ENCODE measurements at regions not wholly inside any gene's neighbourhood (a gene's known extent, or its start where the extent isn't known, plus 50 kb on each side); places are given as distances from the start of the nearest gene placed in this dataset.

DNA sequence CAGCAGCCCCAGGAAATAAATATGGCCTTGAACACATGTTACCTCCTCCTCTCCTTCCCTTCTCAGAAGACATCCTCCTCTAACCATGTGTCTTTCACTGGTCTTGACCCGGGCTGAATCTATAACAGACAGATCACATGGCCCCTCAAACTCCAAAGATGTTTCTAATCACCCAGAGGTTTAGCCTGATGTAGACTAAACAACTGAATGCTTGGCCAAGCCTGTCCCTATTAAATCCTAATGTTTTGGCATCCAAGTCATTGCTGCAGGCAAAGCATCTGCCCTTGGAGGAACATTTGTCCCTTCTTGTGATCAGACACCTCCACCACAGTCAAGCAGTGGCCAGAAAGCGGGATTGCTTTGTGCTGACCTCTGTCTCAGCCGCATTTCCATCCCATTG is 65.5 kb downstream of the ANKRD60 start:
- DNase-seq = no peak

DNA sequence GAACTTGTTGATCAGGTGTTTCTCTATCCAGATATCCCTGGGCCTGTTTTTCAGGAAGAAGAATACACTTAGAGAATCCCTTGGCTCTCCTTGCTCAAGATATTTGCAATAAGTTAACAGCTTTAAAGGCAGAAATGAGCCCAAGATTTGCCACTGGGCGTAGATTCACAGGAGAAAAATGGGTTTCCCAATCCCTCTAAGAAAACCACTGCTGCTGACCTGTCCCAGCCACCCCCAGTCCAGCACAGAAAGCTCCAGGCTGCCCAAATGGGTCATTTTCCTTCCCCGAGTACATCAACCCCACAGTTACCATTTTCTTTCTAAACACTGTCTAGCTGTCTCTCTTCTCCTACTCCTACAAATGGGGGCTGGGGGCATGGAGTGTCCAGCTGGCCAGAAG is 67.3 kb downstream of the ANKRD60 start:
- no peak for DNase-seq

DNA sequence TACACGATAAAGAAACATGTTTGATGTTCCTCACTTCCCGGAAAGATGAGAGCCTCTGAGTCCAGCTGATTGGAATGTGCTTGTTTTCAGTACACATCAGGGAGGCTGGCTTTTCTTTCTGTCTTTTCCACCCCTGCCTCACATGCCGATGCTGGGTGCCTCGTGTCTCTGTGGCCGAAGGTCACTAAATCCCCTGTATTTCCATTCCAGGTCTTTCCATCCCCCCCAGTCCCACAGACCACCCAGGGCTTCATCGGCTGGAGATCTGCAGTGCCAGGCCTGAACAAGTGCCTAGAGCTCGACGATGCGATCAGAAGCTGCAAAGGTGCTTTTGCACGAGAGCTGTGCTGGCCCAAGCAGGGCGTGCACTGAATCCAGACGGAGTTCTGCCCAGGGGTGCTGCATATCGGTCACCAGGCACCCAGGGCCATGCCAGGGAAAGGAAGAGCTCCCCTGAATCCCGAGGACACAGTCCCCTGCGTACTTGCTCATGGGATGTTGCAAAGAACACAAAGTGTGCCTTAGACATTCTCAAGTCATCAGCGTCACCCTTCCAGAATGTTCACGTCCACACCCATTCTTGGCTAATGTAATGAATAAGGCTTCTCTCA is 67.9 kb downstream of the ANKRD60 start:
- DNase-seq = no peak

DNA sequence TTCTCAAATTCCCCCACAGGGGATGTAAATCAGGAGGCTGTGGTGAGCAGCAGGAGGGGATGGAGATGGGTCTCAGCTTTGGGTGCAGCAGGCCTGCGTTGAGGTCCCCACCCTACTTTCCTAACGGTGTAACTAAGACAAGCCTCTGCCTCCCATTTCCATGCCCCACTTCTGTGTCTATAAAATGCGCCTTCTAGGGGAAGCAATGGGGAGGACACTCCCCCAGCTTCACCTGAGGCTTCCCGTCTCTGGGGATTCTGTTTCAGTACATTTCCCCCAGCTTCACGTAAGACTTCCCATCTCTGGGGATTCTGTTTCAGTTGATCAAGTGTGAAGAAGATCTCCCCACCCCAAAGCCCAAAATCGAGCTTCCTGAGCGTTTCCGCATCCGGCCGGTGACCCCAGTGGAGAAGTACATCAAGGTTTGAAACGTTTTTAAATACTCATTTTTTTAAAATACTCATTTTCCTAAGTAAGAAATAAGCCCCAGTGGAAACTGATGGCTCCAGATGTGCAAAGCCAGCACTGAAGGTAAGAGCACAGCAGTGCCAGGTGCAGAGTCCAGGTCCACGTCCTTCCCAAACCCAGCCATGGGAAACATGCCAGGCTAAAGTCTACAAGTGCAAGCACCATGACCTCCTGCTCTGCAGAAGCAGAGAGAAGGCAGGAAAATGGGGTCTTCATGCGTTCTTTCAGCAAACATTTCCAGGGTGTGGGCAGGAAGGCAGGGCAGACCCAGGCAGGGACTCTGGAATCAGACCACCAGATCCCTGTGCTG is 73.1 kb downstream of the ANKRD60 start:
- no peak for DNase-seq

DNA sequence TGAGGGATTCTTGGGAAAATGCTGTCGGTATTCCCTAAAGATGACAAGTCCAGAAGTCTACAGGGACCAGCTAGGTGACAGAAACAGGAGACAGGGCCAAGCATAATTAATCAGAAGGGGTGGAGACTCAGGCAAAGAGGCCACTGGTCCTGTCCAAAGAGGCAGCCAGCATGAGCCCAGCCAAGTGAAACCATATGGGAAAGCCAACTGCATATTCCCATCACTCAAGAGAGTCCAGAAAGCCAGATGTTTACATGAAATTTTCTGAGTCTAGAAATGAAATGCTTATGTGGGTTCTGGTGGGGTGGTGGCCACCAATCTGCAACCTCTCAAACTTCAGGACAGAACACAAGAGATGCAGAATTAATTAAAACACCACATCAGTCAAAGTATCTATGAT is 74.3 kb downstream of the ANKRD60 start:
- DNase-seq = no peak

DNA sequence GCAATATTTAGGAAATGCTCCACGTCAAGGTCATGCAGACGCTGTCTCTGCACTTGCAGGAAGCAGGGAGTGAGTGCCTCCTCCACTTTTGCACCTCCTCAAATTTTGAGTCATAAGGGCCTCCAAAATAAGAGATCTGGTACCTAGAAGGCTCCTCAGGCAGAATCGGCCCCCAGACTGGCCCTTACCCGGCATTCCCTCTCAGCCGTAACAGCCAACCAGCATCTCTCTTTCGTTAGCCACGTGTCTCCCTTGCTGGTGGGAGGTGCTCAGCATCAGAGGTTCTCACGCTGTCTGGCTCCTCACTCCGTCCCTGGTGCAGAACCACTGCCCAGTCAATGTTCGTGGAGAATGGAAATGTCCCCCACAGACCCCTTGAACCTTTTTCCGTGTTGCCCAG is 75.3 kb downstream of the ANKRD60 start:
- no peak for DNase-seq

DNA sequence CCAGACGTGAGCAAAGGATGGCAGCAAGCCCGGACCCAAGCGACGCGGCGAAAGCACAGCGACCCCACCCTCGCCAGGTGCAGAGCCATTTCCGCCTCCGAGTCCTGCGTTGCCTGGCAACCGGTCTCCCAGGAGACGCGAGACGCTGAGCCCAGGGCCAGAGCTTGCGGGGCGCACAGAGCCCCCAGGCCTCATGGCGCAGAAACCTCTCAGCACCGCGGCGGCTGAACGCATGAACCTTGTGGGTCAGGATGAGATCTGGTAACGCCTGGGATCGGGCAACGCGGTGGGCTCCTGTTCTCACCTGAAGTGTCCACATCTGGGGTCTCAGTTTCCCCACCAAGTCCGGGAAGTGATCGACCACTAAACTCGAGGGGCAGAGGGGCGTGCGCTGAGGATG is 77.7 kb downstream of the ANKRD60 start:
- DNase-seq = no peak

DNA sequence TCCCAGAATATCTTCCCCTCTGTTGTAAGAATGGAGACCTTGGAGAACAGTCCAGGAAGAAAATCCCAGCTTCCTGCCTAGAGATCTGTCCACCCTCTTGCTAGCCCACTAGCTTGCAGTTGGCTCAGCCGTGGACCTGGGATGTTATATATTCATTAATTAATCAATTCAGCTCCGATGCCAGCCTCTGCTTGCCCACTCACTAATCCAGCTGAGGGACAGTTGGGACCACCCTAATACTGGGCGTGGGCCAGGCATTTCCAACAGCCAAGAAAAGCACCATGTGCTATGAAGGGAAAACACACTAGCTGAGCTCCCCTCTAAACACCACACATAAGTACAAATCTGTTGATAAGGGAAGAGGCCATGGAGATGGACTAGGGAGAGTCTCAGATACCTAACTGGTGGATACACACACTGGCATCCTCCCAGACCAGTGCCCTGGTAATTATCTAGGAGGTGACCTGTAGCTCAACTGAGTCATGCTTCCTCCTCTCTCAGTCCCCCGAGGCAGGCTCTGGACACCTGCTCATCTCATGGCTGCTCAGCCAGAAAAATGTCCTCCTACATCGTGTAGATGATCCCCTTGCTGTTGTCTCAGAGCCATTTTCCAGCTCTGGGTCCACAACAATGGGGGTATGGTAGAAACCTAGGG is 78.9 kb downstream of the ANKRD60 start:
- DNase-seq = no peak

DNA sequence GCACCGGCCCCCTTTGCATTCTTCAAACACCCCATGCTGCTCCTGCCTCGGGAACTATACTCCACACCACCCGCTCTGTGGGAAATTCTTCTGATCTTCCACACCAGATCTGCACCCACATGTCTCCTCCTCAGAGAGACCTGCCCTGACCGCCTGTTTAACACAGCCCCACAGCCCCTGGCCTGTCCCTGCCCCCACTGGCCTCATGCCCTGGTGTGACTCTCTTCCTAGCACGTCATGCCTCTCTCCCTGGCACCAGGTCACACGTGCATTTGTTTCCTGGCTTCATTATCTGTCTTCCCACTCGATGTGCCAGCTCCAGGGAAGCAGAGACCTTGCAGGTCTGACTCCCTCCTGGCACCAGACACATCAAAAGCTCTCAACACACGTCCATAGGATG is 79.6 kb downstream of the ANKRD60 start:
- DNase-seq = no peak

DNA sequence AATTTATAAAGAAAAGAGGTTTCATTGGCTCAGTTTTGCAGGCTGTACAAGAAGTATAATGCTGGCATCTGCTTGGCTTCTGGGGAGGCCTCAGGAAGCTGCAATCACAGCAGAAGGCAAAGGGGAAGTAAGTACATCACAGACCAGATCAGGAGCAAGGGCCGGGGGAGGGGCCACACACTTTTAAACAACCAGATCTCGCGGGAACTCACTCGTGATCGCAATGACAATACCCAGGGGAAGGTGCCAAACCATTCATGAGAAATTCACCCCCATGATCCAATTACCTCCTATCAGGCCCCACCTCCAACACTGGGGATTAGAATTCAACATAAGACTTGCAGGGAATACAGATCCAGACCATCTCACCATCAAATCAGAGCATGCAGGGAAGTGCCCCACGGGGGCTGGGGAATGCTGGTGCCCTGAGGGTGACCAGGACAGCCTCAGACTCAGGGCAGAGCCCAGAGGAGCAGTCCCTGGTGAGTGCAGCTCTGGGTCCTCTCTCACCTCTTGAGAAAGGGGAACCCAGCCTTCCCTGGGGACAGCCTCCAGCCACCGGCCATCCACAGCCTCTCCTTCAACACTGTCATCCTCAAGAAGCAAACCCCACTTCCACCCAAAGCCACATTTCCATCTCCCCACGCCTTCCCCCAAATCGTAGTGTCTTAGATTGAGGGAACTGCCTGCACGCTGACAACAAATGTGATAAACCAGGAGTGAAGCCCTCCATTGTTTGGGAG is 80.7 kb downstream of the ANKRD60 start:
- DNase-seq = no peak

DNA sequence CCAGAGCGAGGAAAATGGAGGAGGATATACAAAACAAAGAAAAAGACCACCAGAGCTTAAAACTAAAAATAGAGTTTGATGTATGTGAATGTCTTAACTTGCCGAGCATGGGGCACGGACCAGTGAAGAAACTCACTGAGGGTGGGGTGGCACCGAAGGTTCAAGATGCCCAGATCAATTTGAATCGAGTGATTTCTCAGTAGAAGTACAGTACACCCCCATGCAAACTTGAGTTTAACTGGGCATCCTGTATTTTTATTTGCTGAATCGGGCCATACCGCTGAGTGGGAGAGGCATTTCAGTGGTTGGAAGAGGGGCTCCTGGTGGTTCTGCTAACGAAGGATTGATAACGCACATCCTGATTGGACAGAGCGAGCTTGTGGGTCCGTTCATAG is 81.7 kb downstream of the ANKRD60 start:
- no peak for DNase-seq

DNA sequence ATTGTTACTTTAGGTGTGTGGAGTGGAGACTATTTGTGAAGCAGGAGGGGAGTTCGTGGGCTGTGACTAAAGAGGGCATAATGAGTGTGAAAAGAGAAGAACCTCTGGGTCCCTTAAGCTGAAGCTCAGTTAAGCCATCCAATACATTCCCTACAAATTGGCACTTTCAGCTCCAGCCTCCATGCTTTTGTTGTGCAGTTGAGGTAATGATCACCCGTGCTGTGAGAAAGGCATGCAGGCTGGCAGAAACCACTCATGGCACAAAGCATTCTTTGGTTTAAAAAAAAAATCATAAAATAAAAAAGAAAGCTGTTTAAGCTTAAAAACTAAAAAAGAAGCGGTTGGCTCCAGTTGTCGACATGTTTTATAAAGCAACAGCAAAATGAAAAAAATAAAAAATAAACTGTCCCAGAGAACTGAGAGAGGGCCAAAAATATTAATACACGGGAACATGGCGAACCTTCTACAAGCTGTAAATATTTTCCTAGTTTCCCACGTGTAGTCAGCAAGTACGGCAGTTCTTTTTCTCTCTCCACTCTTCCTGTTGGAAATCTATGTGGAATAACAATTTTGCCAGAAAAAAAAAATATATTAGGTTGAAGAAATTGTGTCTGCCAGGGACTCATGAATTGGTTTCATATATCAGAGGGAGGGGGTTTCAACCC is 82.2 kb downstream of the ANKRD60 start:
- no peak for DNase-seq

DNA sequence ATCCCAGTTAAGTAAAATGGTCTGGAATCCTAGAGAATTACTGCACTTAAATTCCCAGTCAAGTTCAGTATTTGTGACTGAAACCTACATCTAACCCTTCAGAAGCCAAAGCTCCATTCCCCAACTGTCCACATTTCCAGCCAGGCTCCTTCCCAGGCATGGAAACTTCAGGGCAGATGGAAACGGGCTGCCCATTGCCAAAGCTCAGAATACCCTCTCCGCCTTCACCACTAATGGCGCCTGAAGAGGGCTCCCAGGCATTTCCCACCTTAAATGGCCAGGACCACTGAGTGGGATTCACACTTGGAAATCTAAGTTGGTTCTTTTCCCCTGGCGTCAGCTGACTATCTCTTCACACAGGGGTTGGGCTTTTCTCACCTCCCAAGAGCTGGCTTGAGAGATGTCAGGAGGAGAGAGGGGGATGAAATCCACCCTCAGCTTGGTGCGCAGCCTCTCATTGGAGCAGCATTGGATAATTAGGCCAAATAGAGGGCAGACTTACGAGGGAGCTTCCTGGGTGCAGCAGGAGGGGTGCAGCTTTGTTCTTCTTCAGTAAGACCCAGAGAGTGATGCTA is 82.9 kb downstream of the ANKRD60 start:
- no peak for DNase-seq

DNA sequence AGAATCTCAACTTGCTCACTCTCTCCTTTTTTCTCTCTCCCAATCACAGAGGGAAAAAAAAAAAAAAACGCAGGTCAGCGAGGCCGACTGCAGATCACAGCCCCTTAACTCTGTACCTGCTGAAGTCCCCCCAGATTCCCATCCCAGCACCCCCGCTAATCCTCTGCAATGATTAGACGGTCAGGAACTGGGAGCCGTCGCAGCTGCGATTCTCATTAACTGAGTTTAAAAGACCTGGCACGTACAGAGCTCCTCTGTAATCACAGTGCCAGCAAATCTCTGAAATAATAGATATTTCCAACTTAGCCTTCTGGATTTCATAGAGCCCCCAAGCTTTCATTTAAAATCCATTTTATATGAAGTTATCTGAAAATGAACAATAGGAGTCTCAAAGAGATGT is 84.4 kb downstream of the ANKRD60 start:
- no peak for DNase-seq

DNA sequence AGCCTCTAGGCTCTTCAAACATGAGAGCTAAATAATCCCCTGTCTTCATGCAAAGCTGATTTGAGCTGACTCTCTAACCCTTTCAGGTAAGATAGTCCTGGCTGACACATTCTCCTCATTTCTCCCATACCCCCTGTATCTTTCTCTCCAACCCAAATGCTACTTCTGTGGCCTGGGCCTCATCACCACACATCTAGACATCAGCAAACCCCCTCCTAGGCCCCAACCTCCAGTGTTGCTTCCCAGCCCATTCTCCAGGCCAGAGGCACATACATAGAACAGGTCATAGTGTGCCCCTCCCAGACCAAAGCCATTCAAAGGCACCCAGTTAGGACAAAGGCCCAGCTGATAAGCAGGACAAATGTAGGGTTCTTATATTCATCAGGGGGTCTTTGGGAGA is 84.9 kb downstream of the ANKRD60 start:
- DNase-seq = no peak

DNA sequence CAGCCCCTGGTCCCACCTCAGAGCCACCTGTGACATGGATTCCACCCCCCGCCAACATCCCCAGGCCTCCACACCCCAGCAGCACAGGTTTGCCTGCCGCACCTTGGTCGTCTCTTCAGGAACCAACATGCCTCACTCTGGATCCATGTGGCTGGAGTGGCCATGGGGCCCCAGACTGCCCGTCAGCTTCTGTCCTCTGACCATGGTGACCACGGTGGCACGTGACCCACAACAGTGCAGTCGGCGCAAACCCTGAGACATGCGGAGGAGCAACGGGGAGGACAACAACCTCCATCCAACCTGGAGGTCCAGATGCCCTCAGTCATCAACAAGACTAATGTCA is 85.6 kb downstream of the ANKRD60 start:
- no peak for DNase-seq

DNA sequence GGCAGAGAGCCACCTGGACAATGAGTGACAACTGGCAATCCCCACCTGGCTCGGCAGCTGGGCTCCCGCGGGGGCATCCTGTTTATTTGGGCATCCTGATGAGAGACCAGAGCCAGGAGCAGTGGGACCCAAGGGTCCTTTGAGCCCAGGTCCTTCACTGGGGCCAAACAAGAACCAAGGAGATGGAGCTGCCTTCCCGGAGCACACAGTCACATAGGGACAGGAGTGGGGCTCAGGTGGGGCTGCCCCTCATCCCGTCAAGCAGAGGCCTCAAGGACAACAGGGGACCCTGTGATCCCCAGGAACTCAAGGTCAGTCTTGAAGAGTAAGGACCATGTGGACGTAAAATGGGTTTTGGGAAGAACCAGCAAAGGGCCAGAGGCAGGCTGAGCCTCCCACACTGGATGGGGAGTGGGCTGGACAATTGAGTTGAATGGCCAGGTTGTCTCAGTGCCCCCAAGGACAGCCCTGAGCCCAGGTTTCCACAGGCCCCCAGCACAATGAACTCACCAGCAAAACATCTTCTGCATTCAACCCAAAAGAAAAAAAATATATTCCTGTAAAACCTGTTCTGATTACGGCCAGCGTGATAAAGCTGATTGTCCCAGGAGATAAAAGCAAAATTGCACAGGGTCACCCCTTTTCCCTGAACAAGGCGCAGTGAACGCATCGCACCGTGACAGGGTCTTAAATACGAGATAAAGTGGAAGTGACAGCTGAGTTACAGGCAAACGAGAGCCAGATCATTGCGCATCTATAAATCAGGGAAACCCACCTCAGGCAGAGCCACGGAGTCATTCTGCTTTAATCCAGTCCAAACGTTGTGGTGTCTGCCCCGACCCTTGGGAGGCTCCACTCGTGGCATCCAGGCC is 86.2 kb downstream of the ANKRD60 start:
- no peak for DNase-seq

DNA sequence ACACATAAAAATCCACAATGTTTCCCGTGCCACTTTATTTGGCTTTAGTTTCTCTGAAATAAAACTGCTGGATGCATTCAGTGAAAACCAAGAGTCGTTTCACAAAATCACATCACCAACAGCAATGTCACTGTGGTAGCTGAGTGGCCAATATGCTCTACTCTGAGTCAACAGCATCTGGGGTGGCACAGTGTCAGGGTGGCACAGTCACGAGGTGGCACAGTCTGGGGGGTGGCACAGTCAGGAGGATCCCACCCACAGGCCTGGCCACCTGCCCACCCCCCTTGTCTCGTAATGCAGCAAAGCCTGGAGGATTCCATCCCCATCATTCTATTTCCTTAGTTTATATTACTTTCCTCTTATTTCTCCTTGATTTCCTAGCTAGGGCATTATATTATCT is 87.0 kb downstream of the ANKRD60 start:
- no peak for DNase-seq

DNA sequence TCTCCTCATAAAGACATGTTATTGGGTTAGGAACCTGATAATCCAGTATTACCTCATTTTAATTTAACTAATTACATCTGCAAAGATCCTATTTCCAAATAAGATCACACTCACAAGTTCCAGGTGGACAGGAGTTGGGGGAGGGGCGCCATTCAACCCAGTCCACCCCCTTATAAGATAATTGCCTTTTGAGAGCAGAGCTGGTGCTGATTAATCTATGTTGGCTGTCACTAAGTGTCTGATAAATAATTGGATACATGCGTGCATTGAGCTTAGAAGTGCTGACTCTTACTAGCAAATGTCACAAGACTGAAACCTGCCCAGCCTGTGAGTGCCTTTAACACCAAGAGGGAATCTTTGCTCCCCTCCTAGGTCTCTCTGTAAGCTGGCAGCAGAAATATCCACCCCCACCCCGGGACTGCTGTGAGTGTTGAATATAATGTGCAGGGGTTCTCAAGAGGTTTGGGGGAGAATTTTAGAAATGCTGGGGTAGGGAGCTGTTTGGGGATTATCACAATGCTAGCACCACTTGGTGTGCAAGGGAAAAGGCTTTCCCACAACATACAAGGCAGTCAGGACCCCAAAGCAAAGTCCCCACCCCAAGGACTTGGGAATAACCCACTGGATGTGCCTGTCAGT is 87.5 kb downstream of the ANKRD60 start:
- DNase-seq = no peak

DNA sequence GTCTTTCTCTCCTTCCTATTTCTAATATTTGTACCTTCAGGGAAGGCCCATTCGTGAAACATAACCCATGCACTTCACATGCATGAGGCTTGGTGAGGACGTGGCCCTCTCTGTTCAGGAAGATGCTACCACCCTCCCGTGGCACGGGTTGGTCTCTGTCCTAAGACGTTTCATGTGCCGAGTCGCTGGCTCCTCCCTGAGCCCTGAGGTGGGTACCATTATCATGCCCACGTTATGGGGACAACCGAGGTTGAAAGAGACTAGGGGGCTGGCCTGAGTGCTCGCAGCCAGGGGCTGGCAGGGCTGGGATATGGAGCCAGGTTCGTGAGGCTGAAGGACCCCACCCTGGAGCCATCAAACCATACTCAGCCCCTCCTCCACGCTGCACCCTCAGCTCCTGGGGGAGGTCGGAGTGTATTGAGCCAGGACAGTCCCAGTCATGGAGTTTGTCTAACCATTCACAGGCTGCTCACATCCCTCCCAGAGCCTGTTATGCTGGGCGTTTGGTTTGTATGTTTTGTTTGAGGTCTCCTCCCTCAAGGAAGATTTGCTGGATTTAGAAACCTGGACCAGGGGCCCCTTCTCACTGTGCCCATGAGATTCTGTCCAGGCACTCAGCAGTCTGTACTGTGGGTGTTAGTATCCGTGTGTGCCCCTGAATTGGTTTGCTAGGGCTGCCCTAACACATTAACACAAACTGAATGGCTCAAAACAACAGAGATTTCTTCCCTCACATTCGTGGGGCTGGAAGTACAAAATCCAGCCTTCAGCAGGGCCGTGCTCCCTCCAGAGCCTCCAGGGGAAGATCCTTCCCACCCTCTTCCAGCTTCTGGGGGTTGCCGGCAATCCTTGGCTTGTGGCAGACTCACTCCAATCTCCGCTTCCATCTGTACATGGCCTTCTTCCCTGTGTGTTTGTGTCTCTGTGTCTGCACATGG is 88.3 kb downstream of the ANKRD60 start:
- DNase-seq = no peak

All from NCI-H2107 (cell line).